ENCODE measurements at regions not wholly inside any gene's neighbourhood (a gene's known extent, or its start where the extent isn't known, plus 50 kb on each side); places are given as distances from the start of the nearest gene placed in this dataset.

- H3K4me3 ChIP-seq = no peak overlapping the region
- intact Hi-C loops (cut with DNase I) = no loop called here
- no peaks in the 10 kb centered on the region for H3K27me3 ChIP-seq
- no peak overlapping the region for H3K27ac ChIP-seq
- WGBS, 3 donors = 14 to 42% (median 24%) methylated on average over 2 of the region's 2 CpGs
- no peaks in the 10 kb centered on the region for H3K36me3 ChIP-seq
- H3K4me1 ChIP-seq (ENCODE audit: insufficient read depth) = no peaks in the 10 kb centered on the region
- no peak for TF ChIP-seq CTCF (IDR thresholded peaks at IDR 0.05)
- no peak for TF ChIP-seq EP300 (IDR thresholded peaks at IDR 0.05)
- TF ChIP-seq POLR2A (IDR thresholded peaks at IDR 0.05) = no peak
- DNase-seq = no peak
- H3K9me3 ChIP-seq = no peaks in the 10 kb centered on the region
Observed at GRCh38 chr13:88429862-88430261, 758.7 kb downstream of the SLITRK5 start.

GRCh38 chr13:88434953-88435352 is 763.8 kb downstream of the SLITRK5 start:
- Histone ChIP-seq H3K4me3 (no peak overlapping the region), H3K4me1 (ENCODE audit: insufficient read depth) (no peaks in the 10 kb centered on the region), H3K36me3 (no peaks in the 10 kb centered on the region), H3K9me3 (no peaks in the 10 kb centered on the region), H3K27me3 (no peaks in the 10 kb centered on the region), H3K27ac (no peak overlapping the region)
- no peak for TF ChIP-seq CTCF (IDR thresholded peaks at IDR 0.05)
- intact Hi-C loops (cut with DNase I) = no loop called here
- DNase-seq = no peak
- 83 to 88% (median 87%) methylated on average over 6 of the region's 6 CpGs for WGBS, 3 donors

- TF ChIP-seq POLR2A (IDR thresholded peaks at IDR 0.05) (no peak), CTCF (IDR thresholded peaks at IDR 0.05) (no peak), EP300 (IDR thresholded peaks at IDR 0.05) (no peak)
- 57 to 60% (median 59%) methylated on average over 1 of the region's 1 CpG for WGBS, 3 donors
- Histone ChIP-seq H3K4me3 (no peak overlapping the region), H3K4me1 (ENCODE audit: insufficient read depth) (no peaks in the 10 kb centered on the region), H3K9me3 (no peaks in the 10 kb centered on the region), H3K36me3 (no peaks in the 10 kb centered on the region), H3K27me3 (no peaks in the 10 kb centered on the region), H3K27ac (no peak overlapping the region)
- intact Hi-C loops (cut with DNase I) = no loop called here
- DNase-seq = no peak
Observed at GRCh38 chr13:88436974-88437373, 765.8 kb downstream of the SLITRK5 start.

- intact Hi-C loops (cut with DNase I) = no loop called here
- Histone ChIP-seq H3K9me3 (no peaks in the 10 kb centered on the region), H3K27ac (no peak overlapping the region), H3K4me1 (ENCODE audit: insufficient read depth) (no peaks in the 10 kb centered on the region), H3K4me3 (no peak overlapping the region), H3K36me3 (no peaks in the 10 kb centered on the region), H3K27me3 (no peaks in the 10 kb centered on the region)
- no peak for TF ChIP-seq CTCF (IDR thresholded peaks at IDR 0.05)
- TF ChIP-seq POLR2A (IDR thresholded peaks at IDR 0.05) = no peak
- no peak for TF ChIP-seq EP300 (IDR thresholded peaks at IDR 0.05)
- DNase-seq = no peak
- WGBS, 3 donors = 40 to 64% (median 63%) methylated on average over 2 of the region's 2 CpGs
Observed at GRCh38 chr13:88450515-88450914, 779.3 kb downstream of the SLITRK5 start.

GRCh38 chr13:88456151-88456550 is 785.0 kb downstream of the SLITRK5 start:
- Histone ChIP-seq H3K4me3 (no peak overlapping the region), H3K27ac (no peak overlapping the region), H3K9me3 (no peaks in the 10 kb centered on the region), H3K27me3 (no peaks in the 10 kb centered on the region), H3K4me1 (ENCODE audit: insufficient read depth) (no peaks in the 10 kb centered on the region), H3K36me3 (no peaks in the 10 kb centered on the region)
- no peak for TF ChIP-seq EP300 (IDR thresholded peaks at IDR 0.05)
- no peak for TF ChIP-seq CTCF (IDR thresholded peaks at IDR 0.05)
- TF ChIP-seq POLR2A (IDR thresholded peaks at IDR 0.05) = no peak
- no peak for DNase-seq
- intact Hi-C loops (cut with DNase I) = no loop called here
- 9 to 29% (median 15%) methylated on average over 3 of the region's 3 CpGs for whole genome bisulfite sequencing, 3 donors

Data from ovary (tissue), 7 donors.